ENCODE measurements at regions not wholly inside any gene's neighbourhood (a gene's known extent, or its start where the extent isn't known, plus 50 kb on each side); places are given as distances from the start of the nearest gene placed in this dataset.

GRCh38 chr11:86861810-86862209, 61.5 kb downstream of the PRSS23 start:
- no peak for DNase-seq (ENCODE audit: low read depth)
- peak; percentile 19 for TF ChIP-seq CTCF (conservative IDR thresholded peaks at IDR 0.05; ENCODE audit: control insufficient read depth, insufficient read depth, low read depth, low read length)
- no peak overlapping the region for H3K4me3 ChIP-seq (ENCODE audit: control insufficient read depth, low read depth, low read length)

- DNase-seq (ENCODE audit: low read depth): no peak
- TF ChIP-seq CTCF (conservative IDR thresholded peaks at IDR 0.05; ENCODE audit: control insufficient read depth, insufficient read depth, low read depth, low read length): no peak
- H3K4me3 ChIP-seq (ENCODE audit: control insufficient read depth, low read depth, low read length): no peak overlapping the region
Measured at GRCh38 chr11:86863476-86863875, 63.1 kb downstream of the PRSS23 start.

GRCh38 chr11:86865436-86865835, 65.1 kb downstream of the PRSS23 start:
- TF ChIP-seq CTCF (conservative IDR thresholded peaks at IDR 0.05; ENCODE audit: control insufficient read depth, insufficient read depth, low read depth, low read length): no peak
- DNase-seq (ENCODE audit: low read depth): no peak
- no peak overlapping the region for H3K4me3 ChIP-seq (ENCODE audit: control insufficient read depth, low read depth, low read length)

GRCh38 chr11:86869531-86869930, 69.2 kb downstream of the PRSS23 start:
- DNase-seq (ENCODE audit: low read depth): peak; percentile 38
- H3K4me3 ChIP-seq (ENCODE audit: control insufficient read depth, low read depth, low read length): no peak overlapping the region
- no peak for TF ChIP-seq CTCF (conservative IDR thresholded peaks at IDR 0.05; ENCODE audit: control insufficient read depth, insufficient read depth, low read depth, low read length)

GRCh38 chr11:86869966-86870570, 69.7 kb downstream of the PRSS23 start:
- no peak overlapping the region for H3K4me3 ChIP-seq (ENCODE audit: control insufficient read depth, low read depth, low read length)
- TF ChIP-seq CTCF (conservative IDR thresholded peaks at IDR 0.05; ENCODE audit: control insufficient read depth, insufficient read depth, low read depth, low read length): peak; percentile 85
- peak; percentile 70 for DNase-seq (ENCODE audit: low read depth)

- no peak for TF ChIP-seq CTCF (conservative IDR thresholded peaks at IDR 0.05; ENCODE audit: control insufficient read depth, insufficient read depth, low read depth, low read length)
- peak; percentile 7 for DNase-seq (ENCODE audit: low read depth)
- H3K4me3 ChIP-seq (ENCODE audit: control insufficient read depth, low read depth, low read length): no peak overlapping the region
Measured at GRCh38 chr11:86873573-86874083, 73.3 kb downstream of the PRSS23 start.
